ENCODE measurements at regions not wholly inside any gene's neighbourhood (a gene's known extent, or its start where the extent isn't known, plus 50 kb on each side); places are given as distances from the start of the nearest gene placed in this dataset.
"Not testable (repeated sequence)": the region's sequence is repeated elsewhere in the genome, so short reads cannot be mapped to it uniquely, and the experiment has no call there.

DNA sequence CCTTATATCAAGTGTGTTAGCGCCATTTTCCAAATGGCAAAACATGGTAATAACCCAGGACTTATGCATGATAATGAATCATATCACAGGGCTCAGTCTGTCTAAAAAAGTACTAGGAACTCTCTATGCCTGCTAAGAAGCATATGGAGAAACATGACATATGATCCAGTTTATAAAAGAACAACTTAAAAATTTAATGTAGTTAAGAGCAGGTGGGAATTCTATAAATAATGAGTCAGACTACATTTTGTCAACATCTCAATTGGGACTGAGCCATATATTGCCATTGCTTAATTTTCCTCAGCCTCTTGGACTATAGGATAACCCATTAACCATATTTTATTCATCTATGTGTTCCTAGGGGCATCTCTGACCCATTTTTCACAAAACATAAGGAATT, 360.4 kb upstream of the AGA start:
- no peak for DNase-seq (ENCODE audit: low spot score)

DNA sequence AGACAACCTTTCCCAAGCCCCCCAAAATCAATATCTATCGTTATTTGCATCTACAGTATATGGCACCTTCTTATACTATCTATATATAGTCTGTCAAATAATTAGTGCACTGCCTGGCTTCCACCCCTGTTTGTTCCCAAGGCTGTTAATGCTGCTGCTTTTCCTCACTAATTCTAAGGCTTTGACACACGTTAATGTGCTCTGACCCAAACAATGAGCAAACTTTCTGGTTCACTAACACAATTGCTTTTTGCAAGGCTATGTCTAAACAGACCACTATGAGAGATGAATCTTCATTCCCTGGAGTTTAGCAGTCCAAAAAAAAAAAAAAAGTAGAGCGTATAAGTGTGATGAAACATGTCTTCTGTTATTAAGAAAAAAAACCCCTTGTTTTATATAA, 360.9 kb upstream of the AGA start:
- no peak for DNase-seq (ENCODE audit: low spot score)

DNA sequence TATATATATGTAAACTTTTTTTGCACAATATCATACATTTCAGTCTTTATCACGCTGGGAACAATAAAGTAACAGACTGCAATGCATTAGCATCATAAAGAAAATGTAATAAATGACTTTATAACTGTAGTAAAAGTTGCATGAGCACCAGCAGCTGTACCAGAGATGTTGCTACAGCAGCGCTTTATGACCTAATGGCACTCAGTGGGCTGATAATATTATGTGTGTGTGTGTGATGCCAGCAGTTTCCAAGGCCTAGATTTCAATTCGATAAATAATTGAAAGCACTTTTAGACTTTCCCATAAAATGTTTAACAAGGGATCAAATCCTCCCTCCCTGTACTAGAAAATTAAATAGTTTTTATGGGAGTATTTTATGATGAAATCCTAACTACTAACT, 367.6 kb upstream of the AGA start:
- no peak for DNase-seq (ENCODE audit: low spot score)

DNA sequence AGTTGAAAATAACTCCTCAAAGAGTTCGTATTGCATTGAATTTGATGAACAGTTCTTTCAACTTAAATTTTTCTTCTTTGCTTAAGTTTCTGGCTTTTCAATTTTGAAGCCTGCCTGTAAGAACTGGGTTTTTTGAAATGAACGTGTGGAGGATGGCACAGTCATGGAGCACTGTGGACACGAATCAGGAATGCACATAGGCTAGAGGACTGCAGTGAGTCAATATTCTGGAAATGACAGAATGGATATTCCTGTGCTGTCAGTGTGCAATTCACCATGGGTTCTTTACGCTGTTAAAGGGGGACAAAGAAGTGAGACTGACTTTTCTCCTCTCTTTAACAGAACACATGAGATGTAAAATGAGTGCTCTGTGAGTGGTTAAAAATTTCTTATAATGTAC, 368.0 kb upstream of the AGA start:
- no peak for DNase-seq (ENCODE audit: low spot score)

DNA sequence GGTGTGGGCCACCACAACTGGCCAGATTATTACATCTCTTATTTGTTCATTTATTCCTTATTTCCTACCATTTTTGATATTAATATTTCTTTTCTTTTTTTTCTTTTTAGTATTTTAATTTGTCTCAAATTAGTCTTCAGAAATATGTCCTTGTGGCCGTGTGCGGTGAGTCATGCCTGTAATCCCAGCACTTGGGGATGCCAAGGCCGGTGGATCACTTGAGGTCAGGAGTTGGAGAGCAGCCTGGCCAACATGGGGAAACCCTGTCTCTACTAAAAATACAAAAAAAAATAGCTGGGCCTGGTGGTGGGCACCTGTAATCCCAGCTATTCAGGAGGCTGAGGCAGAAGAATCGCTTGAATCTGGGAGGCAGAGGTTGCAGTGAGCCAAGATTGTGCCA, 376.2 kb upstream of the AGA start:
- DNase-seq (ENCODE audit: low spot score), result not testable (repeated sequence)

DNA sequence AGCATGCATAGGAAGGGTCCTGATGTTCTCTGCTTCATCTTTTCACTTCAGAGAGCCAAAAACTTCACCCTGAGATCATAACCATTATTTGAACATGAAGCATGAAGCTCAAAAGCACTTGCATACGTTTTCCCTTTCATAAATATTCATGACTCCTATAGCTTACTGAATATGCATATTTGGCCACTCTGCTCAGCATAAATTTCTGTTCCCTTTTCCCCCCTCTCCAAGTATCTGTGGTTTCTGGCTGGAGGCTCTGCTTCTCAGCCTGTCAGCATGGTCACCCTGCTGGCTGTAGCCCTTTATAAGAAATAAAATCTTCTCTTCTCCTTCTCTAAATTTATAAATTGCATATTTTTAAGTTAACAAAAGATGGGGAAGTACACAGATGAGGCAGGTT, 384.7 kb upstream of the AGA start:
- DNase-seq (ENCODE audit: low spot score), result no peak

DNA sequence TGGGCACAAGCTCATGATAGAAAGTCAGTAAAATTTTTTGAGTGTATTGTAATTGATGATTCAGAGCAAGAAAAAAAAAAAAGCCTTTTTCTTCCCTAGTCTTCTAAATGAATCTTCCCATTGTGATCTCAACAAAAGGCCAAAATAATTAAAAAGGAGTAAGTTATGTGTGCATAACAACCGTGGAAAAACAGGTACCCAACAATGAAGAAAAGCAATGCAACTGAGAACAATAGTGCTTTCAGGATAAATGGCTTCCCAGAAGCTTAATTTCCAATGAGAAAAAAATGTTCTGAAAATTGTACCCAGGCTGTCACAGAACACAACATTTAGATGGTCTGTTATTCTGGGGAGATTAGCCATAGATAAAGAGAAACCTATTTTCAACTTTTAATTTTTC, 399.0 kb upstream of the AGA start:
- no peak for DNase-seq (ENCODE audit: low spot score)

DNA sequence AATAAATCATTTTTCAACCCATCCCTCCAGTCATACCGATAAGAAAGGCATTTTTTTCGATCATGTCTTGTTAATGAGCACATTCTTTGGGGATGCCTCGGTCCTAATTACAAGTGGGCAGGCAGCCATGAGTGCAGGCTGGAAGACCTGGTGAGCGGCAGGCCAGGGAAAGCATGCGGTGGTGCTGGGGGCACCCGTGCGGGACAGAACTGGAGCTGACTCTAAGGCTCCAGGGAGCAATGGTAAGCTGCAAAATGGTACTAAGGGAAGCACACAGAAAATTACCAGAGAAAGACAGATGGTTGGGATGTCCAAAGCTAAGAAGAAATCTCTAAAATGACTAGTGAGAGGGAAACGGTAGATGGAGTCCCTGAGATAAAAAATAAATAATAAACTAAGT, 411.0 kb upstream of the AGA start:
- DNase-seq (ENCODE audit: low spot score), result no peak

DNA sequence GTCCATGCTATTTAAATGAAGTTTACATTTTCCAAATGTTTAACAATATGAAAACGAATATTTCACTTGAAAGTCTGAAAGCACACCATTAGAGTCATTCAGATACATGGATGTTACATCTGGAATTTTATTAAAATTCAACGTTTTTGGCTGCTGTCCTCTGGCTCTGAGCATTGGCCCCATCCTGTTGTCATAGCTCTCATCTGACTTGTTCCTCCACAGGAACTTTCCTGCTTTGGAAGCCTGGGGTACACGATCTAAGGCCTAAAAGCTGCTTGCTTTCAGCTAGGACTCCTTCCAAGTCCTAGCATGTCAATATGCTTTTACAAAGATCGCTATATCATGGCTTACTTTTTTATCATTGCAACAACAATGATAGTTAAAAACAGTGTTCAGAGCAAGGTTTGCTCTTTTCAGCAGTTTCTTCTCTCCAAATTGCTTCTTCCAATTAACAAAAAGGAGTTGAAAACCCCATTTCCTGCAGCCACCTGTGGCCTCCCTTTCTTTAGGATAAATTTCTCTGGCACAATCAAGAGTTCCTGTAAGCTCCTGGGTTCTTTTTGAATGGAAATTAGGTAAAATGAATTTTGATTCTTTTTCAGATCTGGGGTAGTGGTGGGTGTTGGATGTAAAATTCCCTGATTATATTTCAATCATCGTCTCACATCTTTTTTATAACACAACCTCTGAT, 413.4 kb upstream of the AGA start:
- DNase-seq (ENCODE audit: low spot score), result no peak

DNA sequence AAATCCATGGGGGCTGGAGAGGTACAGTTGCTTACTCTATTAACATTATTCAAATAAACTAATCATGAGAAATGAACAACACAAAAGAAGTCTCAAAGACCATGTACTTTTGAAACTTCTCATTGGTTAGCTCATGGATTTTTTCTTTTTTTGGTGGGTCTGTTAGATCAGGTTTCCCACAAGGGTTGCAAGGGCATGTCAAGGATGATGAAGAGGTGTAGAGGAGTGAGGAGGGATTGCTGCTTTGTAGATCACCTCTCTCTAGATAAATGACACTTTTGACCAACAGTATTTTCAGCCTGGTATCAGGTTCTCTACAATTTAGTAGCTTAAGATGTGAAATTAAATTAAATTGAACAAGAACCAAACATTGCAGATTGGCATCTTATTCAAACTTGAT, 417.9 kb upstream of the AGA start:
- no peak for DNase-seq (ENCODE audit: low spot score)

DNA sequence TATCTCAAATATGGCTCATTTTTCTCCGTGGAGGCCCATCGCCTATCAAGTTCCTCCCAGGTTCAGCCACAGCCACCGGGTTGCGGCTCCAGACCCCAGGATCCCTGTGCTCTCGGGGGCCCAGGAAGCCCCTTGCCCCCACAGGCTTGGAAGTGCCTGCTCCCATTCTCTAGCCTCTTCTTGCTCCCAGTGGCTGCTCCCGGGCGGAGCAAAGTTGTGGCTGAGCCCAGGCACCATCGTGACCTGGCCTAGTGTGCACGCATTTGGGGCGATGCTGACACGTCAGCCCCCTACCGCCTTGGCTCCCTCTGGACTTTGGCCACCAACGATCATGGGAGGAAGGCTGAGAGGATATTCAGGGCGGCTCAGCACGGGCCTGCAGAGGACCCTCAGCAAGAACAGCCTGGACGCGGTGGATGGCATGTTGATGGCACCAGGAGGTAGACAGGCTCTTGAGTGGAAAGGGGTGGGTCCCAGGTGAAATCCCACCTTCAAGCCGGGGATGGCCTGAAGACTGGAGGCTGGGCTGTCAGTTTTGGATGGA, 419.4 kb upstream of the AGA start:
- DNase-seq (ENCODE audit: low spot score), result no peak

DNA sequence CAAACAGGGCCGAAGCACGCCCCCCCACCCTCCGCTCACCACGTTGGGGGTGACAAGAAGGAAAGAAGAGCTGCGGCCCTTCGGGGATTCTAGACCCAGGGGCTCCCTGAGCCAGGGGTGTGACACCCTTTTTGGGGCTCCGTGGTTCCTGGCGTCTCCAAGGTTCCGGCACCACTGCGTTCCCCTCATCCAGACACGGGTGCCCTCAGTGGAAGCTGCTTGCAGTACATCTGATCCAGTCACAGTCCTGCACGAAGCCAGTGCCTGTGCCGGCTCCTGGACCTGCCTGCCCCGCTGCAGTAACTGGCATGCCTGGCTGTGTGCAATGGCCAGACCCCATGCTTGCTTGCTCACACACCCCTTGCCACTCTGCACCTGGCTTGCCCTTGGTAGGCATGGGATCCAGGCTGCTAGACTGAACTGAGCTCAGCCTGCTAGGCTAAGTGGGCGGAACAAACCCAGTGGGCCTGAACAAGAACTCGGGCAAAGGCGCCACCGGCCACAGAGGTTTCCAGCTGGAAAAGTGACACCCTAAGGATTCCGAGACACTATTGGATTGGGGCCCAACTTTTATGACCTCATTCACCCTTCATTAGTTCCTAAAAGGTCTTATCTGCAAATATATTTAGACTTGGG, 420.4 kb upstream of the AGA start:
- no peak for DNase-seq (ENCODE audit: low spot score)

DNA sequence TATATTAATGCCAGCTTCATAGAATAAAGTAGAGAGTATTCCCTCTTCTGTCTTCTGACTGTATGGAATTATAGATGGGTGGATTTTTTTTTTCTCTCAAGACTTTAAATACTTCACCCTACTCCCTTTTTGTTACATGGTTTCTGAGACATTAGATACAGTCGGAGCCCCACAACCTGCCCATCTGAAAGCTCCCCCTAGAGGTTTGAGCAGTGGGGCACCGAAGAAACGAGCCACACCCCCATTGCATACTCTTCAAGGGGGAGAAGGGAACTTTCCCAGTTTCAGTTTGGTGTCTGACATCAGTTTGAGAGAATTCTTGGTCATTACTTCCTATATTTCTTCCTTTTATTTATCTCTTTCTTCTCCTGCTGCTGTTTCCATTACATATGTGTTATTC, 437.6 kb upstream of the AGA start:
- DNase-seq (ENCODE audit: low spot score), result no peak

DNA sequence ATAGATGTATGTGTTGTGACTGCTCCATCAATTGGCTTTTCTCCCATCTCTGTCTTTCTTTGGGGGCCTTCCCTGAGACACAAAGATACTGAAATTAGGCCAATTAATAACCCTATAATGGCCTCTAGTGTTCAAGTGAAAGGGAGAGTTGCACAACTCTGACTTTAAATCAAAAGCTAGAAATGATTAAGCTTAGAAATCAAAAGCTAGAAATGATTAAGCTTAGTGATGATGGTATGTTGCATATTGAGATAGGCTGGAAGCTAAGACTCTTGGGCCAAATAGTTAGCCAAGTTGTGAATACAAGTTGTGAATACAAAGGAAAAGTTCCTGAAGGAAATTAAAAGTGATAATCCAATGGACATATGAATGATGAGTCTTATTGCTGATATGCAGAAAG, 452.9 kb upstream of the AGA start:
- no peak for DNase-seq (ENCODE audit: low spot score)

DNA sequence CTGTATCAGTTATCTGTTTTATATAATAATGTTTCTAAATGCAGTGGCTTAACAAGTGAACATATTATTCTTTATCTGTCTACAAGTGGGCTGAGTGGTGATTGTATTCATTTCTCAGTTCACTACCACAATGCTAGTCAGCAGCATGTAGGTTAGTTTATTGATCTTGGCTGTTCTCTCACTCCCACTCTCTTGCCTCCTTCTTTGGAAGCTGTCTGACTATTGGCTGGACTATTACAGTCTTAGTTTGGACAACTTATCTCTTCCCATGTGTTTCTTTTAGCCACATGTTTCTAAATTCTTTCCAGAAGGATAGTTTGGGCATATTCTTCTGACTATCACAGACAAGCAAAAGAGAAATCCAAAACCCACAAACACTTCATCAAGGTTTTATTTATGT, 459.5 kb upstream of the AGA start:
- no peak for DNase-seq (ENCODE audit: low spot score)

DNA sequence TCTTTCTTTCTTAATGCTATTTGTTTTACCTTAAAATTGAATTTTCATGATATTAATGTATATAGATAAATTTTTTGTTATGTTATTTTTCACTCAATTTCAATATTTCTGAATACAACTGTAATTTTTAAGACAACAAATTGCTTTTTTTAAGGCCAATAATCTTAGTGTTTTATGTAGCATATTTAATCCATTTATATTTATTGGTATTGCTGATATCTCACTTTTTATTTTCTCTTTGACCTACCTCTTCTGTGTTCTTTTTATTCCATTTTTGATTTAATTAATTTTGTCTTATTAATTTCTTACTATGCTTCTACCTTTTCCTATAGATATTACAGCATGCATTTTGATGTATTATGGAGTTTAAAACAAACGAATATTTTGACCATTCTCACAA, 460.1 kb upstream of the AGA start:
- DNase-seq (ENCODE audit: low spot score), result no peak

DNA sequence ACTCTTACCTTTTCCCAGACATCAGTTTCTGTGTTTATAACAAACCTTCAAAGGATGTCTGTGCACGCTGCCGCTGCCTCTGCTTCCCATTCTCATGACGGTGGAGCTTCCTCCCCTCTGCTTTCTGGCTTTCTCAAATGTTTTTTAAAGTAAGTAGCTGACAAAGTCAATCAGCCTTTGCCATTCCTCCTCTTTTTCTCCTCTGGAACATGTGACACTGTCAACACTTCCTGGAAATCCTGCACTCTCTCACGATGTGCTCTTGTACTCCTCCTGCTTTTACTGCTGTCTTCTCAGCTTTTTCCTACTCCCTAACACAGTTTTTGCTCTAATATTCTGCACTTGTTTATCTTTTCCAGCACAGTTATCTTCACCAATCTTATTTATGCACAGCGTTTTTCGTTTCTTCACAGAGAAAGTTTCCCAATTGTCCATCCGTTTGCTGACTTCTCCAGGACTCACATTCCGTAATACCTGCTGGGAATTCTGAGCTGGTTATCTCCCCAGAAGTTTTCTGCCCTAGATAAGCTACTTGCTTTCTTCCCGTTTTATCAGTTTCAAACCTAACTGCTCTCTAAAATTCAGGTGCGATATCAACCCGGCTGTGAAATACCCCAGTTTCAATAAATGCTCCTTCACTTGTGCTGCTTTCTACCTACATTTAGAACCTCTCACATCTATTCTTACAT, 465.6 kb upstream of the AGA start:
- no peak for DNase-seq (ENCODE audit: low spot score)

DNA sequence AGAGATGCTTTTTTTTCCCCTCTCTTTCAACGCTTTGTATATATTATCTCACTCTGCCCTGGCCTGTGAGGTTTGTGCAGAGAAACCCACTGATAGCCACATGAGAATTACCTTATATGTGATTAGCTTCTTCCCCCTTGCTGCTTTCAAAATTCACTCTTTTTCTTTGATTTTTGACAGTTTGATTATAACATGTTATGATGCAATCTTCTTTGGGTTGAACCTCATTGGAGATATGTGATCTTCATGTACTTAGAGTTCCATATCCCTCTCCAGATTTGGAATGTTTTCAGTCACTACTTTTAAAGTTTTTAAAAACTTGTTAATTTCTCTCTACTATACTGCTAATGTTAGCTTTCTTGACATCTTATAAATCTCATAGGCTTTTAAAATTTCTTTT, 479.5 kb upstream of the AGA start:
- no peak for DNase-seq (ENCODE audit: low spot score)

DNA sequence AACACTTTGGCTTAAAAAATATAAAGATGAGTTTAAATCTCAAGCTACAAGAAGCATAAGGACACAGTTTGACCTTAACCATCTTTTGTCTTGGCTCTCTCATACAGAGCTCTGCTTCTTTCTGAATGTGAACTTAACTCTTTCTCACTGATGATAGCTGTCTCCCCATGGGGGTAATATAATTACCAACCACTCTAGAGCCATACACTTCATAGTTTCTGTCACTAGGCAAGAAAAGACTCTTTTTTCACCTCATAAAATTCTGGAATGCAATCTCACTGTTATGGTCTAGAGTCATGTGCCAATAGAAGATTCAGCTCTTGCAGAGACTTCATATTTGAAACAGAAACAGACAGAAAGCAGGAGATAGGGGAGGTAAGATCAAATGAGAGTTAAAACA, 481.7 kb upstream of the AGA start:
- DNase-seq (ENCODE audit: low spot score), result no peak

DNA sequence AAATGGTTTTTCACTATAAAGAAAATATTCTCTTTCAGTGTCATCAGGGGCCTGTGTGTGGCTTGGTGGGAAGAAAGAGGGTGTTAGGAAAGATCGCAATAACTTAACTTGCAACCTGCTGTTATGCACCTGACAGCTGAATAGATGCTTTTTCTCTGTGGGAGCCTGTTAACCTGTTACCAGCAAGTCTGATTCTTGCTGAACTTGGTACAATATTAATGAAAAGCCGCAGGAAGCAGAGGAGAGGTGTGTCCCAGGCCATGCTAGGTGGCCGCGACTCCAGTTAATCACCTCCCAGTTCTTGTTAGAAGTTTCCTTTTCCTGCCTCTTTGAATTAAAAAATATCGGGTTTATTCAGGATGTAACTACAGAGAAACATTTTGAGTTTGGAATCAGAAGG, 494.8 kb upstream of the AGA start:
- no peak for DNase-seq (ENCODE audit: low spot score)

DNA sequence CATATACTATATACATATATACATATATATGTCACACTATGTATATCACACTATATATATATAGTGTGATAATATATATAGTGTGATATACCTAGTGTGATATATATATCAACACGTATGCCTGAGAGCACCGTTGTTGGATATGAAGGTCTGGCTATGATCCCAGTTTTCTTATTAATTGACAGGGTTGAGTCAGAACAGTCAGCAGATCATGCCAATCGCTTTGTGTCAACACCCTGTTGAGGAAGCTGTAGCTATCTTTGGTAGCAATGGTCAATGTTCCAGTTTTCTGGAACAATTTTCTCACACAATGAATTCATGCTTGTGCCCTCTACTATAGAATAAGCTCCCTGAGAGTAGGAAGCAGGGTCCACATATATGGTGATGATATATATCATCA, 496.0 kb upstream of the AGA start:
- DNase-seq (ENCODE audit: low spot score), result no peak

DNA sequence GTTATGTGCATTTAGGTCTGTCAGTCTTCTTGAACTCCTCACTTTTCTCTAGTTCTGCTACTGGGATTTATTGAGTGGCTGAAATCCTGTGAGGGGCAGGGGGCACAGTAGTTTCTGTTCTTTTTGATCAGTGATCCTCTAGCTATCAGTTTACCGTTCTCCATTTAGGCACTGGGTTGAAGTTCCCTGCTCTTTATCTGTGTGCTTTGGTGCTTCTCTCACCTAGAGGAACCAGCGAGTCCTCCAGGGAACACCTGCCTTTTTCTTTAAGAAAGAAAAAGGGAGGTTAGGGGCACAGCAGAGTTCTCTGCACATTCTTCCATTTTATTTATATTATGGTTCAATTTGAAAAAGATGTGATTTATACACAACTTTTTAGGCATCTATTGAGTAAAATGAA, 503.0 kb upstream of the AGA start:
- no peak for DNase-seq (ENCODE audit: low spot score)

DNA sequence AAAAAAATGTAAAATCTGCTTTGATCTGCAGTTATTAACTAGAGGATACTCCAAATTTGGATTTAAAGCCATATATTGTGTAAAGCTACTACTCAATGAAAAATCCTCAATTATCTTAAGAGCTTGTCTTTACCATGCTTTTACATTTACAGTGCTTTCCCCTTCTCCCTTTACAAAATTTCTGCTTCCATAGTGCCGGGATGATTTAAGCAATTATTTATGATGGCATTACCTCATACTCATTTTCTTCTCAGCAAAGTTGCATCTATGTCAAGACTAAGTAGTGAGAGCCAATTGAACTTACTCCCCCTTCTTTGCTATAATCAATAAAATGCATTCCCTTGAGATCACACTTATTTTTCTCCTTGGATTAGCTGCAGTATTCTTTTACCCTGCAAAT, 505.4 kb upstream of the AGA start:
- no peak for DNase-seq (ENCODE audit: low spot score)

DNA sequence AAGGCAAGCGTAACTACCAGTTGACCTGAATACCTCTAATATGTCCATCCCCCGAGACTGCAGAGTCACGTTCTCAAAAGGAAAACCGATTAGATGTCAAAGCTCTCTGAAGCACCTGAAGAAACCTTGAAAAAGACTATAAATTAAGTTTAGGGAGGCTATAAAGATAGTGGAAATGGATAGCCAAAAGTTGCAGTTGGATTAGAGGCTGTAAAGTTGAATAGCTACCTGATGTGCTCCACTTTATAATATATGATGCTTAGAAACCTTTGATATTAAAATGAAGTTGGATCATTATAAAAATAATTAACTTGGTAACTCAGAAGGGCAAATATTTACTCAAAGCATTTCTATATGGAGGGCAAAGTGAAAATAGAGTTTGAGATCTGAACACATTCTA, 506.6 kb upstream of the AGA start:
- DNase-seq (ENCODE audit: low spot score), result no peak

All from left forelimb (tissue), 1 donor.